ENCODE measurements at regions not wholly inside any gene's neighbourhood (a gene's known extent, or its start where the extent isn't known, plus 50 kb on each side); places are given as distances from the start of the nearest gene placed in this dataset.

- DNase-seq, result no peak
Measured at GRCh38 chr18:73852789-73853549, 294.7 kb downstream of the FBXO15 start.

DNA sequence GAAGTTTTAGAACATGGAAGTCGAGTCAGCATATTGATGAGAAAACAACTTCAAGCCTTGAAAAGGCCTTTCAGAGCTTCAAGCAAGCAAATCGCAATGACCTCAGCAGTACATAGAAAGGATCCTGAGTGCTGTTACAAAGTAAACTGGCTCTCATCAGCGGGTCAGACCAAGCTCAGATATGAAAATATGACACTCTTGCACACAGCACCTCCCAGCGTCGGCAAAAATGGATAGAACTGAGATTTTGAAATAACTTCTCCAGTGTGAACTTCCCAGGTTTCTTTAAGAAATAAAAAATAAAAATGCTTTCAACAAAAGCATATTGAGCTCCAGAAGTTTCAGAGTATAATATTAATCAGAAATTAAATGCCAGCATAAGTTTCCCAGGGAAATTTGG, 296.9 kb downstream of the FBXO15 start:
- DNase-seq, result no peak

DNA sequence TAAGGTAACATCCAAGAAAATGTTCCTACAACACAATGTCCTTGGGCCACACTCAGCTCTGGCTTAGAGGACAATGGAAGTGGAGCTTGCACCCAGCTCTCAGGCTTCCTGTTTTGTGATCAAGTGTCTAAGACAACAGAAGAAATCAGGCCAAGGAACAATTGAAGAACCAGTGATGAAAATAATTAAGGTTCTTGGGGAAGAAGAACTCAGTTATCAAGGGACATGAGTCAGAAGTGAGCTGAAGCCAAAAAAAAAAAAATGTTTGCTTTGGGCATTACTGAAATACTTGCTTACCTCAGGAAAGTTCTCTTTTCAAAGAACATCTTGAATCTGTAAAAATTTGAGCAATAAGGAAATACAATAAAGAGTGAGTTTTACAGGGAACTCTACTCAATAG, 299.0 kb downstream of the FBXO15 start:
- DNase-seq, result peak in 2 of 3 donors; percentile 8 to 63

DNA sequence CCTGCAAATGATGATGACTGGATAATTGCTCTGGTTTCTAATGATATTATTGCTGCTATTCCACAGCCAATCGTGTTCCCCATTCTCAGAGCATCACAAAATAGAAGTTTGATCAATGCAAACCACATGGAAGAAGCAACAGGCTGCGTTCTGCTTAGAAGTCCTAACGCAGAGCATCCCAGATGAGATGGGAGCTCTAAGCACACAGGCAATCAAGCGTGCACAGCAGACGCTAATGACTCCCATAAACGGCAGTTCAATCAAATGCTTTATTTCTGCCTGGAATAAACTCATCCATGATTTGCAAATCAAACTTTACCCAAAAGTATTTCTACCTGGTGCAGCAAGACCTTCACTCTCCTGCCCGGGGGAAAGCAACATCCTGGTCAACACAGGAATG, 304.2 kb downstream of the FBXO15 start:
- no peak for DNase-seq

DNA sequence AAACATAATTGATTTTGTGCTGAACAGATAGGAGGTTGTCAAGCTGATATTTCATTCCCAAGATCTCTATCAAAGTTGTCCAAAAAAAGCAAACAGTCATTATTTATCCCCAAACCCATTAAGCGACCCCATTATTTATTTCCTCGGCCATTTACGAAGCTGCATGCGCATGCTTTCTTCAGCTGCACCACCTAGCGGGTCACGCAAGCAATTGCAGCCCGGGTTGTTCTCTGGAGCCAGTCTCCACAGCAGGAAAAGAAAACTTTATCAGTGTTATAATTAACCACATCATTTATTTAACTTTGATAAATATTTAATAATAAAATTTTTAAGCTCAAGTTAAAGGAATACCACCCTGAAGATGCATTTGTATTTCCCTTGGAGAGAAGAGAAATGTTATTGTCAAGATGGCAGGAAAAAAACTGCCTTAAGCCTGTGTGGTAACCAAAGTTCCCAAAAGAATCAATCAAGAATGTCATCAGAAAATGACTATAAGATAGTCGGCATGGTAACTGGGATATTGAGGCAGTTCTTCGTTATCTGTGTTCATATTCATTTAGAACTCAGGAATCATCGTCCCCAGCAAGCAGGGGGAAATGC, 304.7 kb downstream of the FBXO15 start:
- peak; percentile 24 to 58 (median 32) for DNase-seq

GRCh38 chr18:73841661-73842060, 306.0 kb downstream of the FBXO15 start:
- no peak for DNase-seq

GRCh38 chr18:73840319-73840945, 307.2 kb downstream of the FBXO15 start:
- DNase-seq, result no peak

- DNase-seq, result no peak
Measured at GRCh38 chr18:73839441-73839840, 308.2 kb downstream of the FBXO15 start.

DNA sequence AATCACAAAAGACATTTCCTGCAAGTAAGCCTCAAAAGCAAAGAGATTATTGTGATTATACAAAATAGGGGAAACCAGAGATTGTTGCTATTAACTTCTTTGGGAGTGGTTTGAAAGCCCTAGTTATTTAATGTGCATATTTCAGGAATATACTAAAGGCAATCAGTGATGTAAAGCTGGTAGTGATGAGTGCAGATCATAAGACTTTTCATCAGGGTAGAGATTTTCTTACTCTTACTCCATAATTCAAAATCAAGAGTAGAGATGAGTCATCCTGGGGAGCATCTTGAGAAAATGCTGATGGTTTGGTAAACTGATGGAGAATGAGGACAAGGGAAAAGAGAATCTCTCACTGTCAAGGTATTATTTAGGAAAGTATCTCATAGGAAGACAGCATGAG, 309.5 kb downstream of the FBXO15 start:
- DNase-seq, result no peak

DNA sequence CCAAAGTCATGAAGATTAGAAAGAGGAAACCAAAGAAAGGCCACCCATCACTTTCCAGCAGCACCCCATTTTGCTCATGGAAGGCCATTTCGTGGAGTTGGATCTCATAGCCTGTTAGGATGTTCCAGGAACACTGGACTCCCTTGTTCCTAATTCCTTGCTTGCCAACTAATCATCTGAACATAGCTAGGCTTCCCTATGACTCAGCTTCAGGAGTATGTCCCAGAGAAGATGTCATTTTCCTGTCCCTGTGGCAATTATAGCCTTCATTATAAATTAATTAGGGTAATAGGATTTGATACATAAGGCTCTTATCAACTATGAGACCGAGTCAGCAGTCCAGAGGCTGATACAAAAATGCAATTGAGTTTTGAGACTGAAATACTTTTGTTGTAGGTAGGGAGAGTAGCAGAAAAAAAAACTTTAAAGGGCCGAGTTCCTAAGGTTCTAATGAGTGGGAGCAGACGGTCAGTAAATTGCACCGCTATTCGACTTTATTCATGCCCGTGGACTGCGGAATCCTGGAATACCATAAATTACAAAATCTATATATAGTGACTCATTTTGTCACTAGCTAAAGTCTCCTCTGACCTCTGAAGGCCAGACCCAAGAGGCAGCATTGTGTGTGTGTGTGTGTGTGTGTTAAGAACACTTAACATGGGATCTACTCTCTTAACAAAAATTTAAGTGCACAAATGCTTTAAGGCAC, 311.8 kb downstream of the FBXO15 start:
- no peak for DNase-seq

DNA sequence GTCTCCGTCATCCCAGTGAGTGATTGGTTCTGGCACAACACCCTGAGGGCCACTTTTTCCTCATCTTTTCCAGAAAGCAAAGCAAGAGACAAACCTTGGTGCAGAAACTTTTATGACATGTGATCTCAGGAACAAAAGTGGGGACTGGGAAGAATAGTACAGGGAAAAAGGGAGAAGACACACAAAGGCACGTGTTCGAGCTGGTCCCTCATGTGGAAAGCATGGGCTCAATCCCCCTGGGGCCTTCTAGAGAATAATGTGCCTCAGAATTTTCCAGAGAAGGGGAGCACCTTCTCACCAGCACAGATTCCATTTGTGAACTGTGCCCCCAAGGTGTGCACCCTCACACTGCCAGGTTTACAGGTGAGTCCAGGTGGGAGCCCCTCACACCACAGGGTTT, 312.6 kb downstream of the FBXO15 start:
- no peak for DNase-seq

- no peak for DNase-seq
Measured at GRCh38 chr18:73831688-73832087, 315.9 kb downstream of the FBXO15 start.

GRCh38 chr18:73829146-73829545, 318.5 kb downstream of the FBXO15 start:
- DNase-seq, result no peak

- no peak for DNase-seq
Measured at GRCh38 chr18:73827801-73828200, 319.8 kb downstream of the FBXO15 start.

DNA sequence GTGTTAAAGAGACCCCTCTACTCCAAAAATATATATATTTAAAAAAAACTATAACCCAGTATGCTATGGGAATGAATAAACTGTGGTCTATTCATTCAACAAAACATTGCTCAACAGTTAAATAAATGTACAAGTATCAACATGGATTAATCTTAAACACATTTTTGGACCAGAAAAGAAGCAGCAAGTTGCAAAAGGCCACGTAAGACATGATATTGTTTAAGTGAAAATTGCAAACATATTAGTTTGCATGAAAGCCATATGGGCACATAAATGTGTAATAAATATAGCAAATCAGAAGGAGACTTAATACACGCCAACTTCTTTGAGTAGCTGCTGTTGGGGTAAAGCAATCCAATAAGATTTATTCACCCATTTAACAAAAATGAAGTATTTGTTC, 321.5 kb downstream of the FBXO15 start:
- DNase-seq, result no peak

GRCh38 chr18:73824671-73825070, 323.0 kb downstream of the FBXO15 start:
- DNase-seq, result peak in 1 of 3 donors; percentile 19

DNA sequence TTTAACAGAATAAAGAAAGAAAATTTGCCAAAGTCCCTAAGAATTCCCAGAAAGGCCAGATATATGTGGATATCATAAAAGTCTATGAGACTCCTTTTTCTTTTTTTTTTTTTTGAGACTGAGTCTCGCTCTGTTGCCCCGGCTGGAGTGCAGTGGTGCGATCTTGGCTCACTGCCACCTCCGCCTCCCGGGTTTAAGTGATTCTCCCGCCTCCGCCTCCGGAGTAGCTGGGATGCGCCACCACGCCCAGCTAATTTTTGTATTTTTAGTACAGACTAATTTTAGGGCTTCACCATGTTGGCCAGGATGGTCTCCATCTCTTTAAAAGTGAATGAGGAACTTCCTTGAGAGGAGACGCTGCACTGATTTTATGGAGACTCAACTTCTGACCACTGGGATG, 335.2 kb downstream of the FBXO15 start:
- no peak for DNase-seq

DNA sequence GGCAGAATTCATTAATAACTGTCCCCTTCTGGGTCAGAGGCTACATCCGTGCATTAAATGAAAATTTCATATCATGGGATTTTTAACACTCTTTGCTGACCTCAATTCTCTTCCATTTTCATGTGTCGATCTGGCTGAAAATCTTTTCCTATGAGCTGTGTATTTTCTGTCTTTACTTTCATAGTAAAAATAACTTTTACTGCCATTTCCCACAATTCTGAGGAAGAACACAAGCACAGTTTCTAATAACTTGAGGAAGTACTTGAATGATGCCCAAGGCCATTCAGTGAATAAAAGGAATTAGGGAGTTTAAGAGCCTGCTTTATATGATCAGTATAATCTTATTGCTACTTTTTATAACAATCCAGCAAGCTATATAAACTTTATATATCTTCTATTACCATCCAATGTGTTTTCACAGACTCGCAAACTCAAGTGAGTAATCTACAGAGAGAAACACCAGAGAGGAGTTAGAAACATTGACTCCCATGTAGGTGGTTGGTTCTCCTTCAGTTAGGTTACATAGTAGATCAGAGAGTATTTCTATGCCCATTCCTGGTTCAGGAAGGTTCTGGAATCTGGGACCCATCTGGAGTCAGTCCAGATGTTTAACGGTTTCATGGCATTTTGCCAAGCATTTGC, 340.0 kb downstream of the FBXO15 start:
- DNase-seq, result no peak

DNA sequence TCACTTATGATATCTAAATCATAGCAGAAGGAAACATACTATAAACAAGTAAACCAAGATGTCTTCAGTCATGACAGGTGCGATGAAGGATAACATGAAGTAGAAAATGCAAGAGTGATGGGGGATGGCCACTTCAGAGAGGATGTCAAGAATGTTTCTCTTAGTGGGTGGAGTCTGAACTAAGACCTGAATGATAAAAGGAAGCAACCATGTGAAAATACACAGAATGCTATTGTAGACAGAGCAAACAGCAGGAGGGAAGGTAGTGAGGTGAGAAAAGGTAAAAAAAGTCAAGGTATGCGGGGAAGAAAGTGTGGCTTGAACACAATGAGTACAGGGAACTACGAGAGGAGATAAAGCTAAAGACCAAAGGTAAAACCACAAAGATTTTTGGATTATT, 341.6 kb downstream of the FBXO15 start:
- DNase-seq, result no peak

DNA sequence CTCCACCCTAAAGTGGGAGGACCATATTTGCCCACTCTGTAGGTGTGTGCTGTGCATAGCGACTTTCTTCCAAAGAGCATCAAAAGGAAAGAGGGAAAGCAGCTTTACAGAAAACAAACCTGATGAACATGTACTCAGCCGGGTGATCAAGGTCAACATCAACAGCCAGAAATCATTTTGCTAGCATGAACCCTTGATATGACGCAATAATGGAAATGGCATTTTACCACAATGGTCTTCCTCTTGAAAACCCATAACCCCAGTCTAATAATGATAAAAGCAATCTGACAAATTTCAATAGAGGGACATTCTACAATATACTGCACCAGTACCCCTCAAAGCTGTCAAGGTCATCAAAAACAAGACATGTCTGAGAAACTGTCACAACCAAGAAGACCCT, 350.2 kb downstream of the FBXO15 start:
- DNase-seq, result no peak

DNA sequence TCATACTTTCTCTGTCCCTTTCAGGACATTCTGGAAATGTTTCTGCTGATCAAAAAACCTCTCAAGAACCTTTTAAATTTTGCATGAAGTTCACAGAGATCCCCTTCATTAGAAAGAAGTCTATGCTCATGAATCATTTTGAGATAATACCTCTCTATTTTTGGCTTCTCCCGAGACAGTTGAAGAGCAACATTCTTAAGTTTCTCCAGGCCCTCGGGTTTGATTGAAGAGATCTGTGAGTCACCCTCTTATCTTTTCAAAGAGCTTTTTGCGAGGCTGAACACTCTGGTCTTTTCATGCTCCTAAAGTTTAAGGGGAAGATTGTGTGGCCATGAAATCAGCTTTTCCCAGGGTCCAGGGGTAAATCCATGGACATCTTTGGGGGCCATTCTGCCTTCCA, 354.2 kb downstream of the FBXO15 start:
- peak in 1 of 3 donors; percentile 14 for DNase-seq

GRCh38 chr18:73791081-73791480, 356.6 kb downstream of the FBXO15 start:
- no peak for DNase-seq

Data from muscle of back (tissue), 3 donors.